ENCODE measurements at regions not wholly inside any gene's neighbourhood (a gene's known extent, or its start where the extent isn't known, plus 50 kb on each side); places are given as distances from the start of the nearest gene placed in this dataset.

DNA sequence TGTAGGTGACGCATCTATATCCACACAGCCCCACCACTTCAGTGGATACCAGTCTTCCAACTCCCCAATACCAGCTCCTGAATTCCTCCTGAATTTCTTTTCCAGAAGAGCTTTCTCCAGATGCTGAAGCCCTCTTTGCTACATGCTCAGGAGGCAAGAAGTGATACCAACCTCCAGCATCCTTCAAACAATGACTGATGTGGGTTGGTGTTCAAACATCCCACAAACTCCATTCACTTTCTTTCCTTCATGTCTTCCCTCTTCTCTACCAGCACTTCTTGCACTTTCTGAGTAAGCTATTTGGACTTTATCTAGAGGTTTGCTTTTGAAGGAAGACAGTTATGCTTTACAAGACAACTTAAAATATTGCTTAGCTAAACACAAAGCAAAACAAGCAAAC, 179.9 kb upstream of the RORB start:
- intact Hi-C loops (cut with DNase I; ENCODE audit: low total_unique reads): no loop called here
- H3K27ac ChIP-seq: no peak overlapping the region
- H3K9me3 ChIP-seq: peaks cover 0 to 9% (median 3%) of the 10 kb centered on the region in 4 donors
- WGBS, 5 donors: 0 to 97% (median 25%) methylated on average over 1 of the region's 1 CpG
- no peak overlapping the region for H3K4me3 ChIP-seq
- no peak for DNase-seq
- TF ChIP-seq EP300 (IDR thresholded peaks at IDR 0.05) (no peak), POLR2AphosphoS5 (IDR thresholded peaks at IDR 0.05) (no peak), POLR2A (IDR thresholded peaks at IDR 0.05) (no peak)
- TF ChIP-seq, protein P1, sequence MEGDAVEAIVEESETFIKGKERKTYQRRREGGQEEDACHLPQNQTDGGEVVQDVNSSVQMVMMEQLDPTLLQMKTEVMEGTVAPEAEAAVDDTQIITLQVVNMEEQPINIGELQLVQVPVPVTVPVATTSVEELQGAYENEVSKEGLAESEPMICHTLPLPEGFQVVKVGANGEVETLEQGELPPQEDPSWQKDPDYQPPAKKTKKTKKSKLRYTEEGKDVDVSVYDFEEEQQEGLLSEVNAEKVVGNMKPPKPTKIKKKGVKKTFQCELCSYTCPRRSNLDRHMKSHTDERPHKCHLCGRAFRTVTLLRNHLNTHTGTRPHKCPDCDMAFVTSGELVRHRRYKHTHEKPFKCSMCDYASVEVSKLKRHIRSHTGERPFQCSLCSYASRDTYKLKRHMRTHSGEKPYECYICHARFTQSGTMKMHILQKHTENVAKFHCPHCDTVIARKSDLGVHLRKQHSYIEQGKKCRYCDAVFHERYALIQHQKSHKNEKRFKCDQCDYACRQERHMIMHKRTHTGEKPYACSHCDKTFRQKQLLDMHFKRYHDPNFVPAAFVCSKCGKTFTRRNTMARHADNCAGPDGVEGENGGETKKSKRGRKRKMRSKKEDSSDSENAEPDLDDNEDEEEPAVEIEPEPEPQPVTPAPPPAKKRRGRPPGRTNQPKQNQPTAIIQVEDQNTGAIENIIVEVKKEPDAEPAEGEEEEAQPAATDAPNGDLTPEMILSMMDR (IDR thresholded peaks at IDR 0.05): no peak
- H3K36me3 ChIP-seq: no peaks in the 10 kb centered on the region
- no peaks in the 10 kb centered on the region for H3K4me1 ChIP-seq
- no peaks in the 10 kb centered on the region for H3K27me3 ChIP-seq

DNA sequence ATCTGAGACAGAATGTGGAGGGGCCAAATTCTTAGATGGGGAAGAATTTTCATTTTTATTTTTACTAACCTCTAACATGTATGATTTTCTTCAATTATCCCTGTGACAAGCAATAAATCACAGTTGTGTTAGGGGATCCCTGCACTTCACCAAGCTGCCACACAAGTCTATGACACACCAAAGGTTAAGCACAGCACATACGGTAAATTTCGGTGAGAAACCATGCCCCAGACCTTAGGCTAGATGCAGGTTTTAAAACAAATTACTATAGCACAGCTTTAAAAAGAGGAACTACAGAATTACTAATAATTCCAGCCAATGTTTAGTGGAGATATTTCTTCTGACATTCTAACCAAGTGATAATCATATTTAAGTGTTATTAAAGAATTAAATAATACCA, 175.7 kb upstream of the RORB start:
- Histone ChIP-seq H3K4me1 (no peaks in the 10 kb centered on the region), H3K27me3 (no peaks in the 10 kb centered on the region), H3K36me3 (no peaks in the 10 kb centered on the region), H3K27ac (no peak overlapping the region), H3K4me3 (no peak overlapping the region), H3K9me3 (peaks cover 0 to under 1% (median 0%) of the 10 kb centered on the region in 4 donors)
- WGBS, 5 donors: 65 to 84% (median 74%) methylated on average over 2 of the region's 2 CpGs
- TF ChIP-seq, protein P1 (IDR thresholded peaks at IDR 0.05): no peak
- TF ChIP-seq POLR2A (IDR thresholded peaks at IDR 0.05) (no peak), POLR2AphosphoS5 (IDR thresholded peaks at IDR 0.05) (no peak), EP300 (IDR thresholded peaks at IDR 0.05) (no peak)
- intact Hi-C loops (cut with DNase I; ENCODE audit: low total_unique reads): no loop called here
- no peak for DNase-seq

DNA sequence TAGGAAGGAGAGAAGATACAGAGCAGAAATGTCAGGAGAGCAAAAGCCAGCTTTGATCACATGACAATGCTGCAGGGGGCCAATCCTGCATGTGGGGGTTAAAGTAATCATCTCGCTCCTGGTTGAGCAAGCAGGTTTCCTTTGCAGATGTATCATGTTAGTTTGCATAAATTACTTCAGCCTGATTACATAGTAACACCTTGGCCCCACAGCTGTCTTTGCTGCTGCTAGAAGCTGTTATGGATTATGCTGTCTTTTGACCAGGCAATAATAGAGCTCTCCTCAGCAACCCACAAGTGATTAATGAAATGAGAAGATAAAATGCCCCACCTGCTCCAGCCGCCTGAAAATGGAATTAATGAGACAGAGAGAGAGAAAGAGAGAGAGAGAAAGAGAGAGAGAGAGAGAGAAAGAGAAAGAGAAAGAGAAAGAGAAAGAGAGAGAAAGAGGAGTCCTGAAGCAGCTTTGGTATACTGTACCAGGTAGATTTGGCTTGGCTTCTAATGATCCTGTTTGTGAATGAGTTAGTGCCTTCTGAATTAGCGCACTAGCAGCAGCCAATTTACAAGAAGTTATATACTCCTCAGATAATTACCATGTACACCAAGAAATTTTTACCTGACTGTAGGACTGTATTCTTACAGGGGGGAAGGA, 174.3 kb upstream of the RORB start:
- 32 to 45% (median 42%) methylated on average over 3 of the region's 3 CpGs for WGBS, 5 donors
- H3K4me1 ChIP-seq: no peaks in the 10 kb centered on the region
- H3K27ac ChIP-seq: no peak overlapping the region
- TF ChIP-seq, protein P1 (IDR thresholded peaks at IDR 0.05): no peak
- TF ChIP-seq POLR2A (IDR thresholded peaks at IDR 0.05) (no peak), POLR2AphosphoS5 (IDR thresholded peaks at IDR 0.05) (no peak)
- H3K27me3 ChIP-seq: no peaks in the 10 kb centered on the region
- no peaks in the 10 kb centered on the region for H3K36me3 ChIP-seq
- intact Hi-C loops (cut with DNase I; ENCODE audit: low total_unique reads): no loop called here
- peak in 1 of 2 donors; percentile 12 for DNase-seq
- no peak overlapping the region for H3K4me3 ChIP-seq
- no peaks in the 10 kb centered on the region for H3K9me3 ChIP-seq

DNA sequence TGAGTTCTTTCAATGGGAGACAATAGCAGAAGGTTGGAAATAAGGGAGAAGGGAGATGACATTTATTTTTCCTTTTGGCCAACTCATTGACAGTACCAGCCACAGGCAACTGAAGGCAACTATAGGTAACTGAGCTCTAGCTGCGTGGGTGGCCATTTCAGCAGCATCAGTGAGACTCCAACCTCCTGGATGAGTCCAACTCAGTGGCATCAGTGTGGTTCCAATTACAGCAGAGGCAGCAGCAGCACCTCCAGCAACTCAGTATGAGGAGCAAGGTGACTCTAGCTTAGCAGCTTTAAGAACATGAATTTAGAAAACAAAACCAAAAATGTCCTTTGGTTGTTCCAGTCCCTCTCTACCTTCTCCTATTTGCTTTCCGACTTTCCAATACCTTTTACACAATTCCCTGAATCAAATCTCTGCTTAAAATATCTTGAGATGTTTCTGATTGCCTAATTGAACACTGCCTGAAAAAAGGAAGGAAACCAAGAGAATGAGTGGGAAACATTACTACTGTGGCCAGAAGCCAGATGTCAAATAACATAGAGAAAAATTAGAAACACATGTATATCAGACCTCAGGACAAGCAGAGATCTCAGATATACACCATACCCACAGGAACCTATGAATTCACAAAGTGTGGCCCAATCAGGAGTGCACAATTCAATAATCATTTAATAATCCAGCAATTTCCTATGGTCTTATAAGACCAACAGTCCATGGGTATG, 166.5 kb upstream of the RORB start:
- Histone ChIP-seq H3K9me3 (no peaks in the 10 kb centered on the region), H3K4me3 (no peak overlapping the region), H3K4me1 (no peaks in the 10 kb centered on the region), H3K36me3 (no peaks in the 10 kb centered on the region), H3K27me3 (no peaks in the 10 kb centered on the region), H3K27ac (no peak overlapping the region)
- intact Hi-C loops (cut with DNase I; ENCODE audit: low total_unique reads): no loop called here
- TF ChIP-seq POLR2A (IDR thresholded peaks at IDR 0.05) (no peak), POLR2AphosphoS5 (IDR thresholded peaks at IDR 0.05) (no peak), EP300 (IDR thresholded peaks at IDR 0.05) (no peak)
- TF ChIP-seq, protein P1 (IDR thresholded peaks at IDR 0.05): no peak
- WGBS, 5 donors: 66 to 75% (median 71%) methylated on average over 2 of the region's 2 CpGs
- no peak for DNase-seq

Data from stomach (tissue), 8 donors.